Activated effector memory CD4-positive, alpha-beta T cell treated with anti-CD3 and anti-CD28 coated beads, Interleukin-2, amount 50 U/mL, for 16 hours (primary cell): ENCODE measurements at regions not wholly inside any gene's neighbourhood (a gene's known extent, or its start where the extent isn't known, plus 50 kb on each side); places are given as distances from the start of the nearest gene placed in this dataset.

ENCODE experiments used
- DNase-seq: peaks from one replicate; pipeline ENCODE4 v3.0.0-alpha.2; 2020

DNA sequence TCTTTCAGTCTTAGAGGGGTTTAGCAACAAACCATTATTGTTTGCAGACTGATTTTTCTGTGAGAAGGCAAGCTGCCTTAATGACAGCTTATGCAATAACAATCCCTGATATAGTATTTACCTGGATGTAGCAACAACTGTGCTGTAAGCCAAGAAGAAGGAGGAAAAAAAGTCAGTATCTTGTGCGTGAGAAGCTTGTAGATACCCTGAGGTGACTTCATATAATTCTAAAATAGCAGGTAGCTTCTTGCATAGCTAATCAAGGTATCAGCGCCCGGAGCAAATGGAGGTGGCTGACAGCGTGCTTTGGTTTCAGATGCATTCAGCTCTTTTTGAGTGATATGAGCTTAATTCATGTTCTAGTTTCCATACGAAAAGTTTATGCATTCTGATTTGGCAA lies 309.8 kb downstream of the KLF5 start:
- no peak for DNase-seq

DNA sequence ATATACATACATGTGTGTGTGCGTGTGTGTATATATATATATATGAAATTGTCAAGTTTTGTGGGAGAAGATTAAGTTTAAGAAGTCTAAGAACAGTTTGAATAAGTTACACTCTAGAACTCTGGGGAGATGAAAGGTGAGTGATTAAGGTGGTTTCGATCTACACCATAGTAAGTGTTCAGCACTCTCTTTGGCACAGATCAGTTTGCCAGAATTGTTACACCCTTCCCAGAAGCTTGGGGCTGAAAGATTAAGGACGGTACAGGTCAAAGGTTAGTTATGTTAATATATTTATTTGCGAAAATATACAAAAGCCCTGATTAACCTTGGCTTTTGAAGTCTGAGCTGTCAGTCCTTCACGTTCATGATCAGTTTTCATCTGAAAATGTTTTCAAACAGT lies 309.1 kb downstream of the KLF5 start:
- no peak for DNase-seq

DNA sequence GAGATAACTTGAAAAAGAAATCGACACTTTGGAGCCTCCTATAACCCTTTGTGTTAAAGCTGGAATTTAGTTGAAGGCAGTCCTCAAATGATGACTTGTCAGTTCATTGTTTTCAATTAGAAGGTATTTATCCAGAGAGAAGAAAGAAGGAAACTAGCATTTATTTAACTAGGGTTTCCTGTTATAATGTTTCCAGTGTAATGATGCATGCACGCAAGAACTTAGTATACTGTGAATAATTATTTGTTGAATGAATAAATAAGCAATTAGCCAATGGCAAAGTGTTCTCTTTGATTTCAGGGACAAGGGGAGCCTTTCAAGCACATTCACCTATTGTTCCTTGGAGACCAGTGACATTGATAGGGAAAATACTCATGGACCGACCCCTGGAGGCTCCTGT lies 307.4 kb downstream of the KLF5 start:
- DNase-seq: no peak

DNA sequence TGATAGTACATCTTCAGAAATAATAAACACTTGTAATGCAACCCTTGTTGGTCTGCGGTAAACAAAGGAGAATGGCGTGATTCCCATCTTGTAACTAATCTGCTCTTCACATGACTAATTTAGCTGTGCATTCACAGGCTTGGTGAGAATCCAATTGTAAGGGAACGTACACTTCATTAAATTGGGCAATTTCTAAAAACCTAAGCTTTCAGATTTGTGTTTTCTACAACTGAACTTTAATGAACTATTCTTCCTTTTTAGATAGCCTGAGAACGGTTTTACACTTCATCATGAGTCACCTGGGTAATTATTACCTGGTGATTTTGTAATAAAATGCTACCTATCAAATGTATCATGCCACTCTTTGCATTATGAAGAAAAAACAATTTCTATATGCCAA lies 306.9 kb downstream of the KLF5 start:
- no peak for DNase-seq

DNA sequence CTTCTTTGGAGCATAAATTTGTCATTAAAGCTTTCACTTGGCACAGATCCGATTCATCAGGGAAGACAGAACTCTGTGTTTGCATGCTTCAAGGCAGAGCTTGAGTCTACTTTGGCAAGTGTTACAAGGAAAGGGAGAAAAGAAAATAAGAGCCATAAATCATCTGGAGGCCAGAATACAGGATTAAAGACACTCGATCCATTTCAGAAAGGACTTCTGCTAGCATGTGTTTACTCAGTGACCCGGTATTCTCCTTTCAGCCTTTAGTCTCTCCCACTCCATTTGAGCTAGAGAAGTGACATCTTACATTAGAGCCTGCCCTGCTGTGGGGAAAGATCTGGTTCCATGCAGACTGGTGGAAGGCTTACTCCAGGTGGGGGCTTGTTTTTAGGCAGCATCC lies 306.4 kb downstream of the KLF5 start:
- no peak for DNase-seq

DNA sequence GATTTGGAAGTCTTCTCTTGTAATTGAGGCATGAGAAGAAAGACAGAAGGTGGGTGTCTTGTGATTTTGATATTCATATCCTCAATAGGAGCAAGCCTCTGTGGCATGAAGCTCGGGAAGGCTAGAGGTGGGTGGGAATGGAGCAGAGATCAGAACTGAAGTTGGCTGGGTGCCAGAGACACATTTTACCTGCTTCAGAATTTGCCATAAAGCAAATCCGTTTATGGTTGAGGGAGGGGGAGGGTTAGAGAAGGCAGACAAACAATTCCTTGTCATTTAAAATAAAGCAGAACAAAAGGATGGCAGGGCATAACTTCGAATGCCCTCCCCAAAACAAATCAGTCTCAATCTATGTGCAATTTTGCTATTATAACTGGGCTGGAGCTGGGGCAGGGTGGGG lies 305.9 kb downstream of the KLF5 start:
- DNase-seq: no peak

DNA sequence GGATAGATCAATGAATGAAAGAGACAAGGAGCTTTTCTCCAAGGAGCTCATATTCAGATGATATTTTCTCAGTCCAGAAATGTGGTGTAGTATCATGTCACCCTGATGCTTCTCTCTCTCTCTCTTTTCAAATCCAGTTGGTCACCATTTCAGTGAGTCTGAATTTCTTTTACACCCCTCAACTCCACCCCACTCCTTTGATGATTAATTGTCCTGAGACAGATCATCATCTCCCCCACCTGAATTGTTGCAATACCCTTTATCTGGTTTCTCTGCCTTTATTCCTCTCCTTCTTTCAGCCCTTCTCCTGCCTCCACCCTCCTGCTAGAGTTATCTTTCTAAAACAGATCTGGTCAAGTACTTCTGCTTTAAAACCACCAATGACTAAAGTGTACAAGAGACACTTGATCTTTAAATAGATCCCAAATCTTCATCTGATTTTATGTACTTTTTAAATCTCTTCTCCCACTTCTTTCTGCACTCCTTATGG lies 299.8 kb downstream of the KLF5 start:
- DNase-seq: no peak

DNA sequence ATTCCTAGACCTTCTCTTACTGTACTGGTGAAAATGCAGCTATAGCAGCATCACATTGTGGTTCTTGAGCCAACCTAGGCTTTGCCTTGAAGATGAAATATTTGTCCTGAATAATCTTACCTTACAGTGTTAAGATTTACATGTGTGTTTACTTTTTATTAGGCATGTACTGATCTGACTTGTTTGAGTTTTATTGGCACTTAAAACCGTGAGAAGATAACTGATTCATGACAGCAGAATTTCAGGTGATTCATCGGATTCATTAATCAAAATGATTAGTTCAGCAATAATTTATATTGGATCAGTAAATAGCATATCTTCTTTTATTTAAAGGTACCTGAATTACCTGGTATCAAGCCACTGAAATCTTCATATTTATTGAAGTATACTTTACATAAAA lies 296.3 kb downstream of the KLF5 start:
- no peak for DNase-seq

DNA sequence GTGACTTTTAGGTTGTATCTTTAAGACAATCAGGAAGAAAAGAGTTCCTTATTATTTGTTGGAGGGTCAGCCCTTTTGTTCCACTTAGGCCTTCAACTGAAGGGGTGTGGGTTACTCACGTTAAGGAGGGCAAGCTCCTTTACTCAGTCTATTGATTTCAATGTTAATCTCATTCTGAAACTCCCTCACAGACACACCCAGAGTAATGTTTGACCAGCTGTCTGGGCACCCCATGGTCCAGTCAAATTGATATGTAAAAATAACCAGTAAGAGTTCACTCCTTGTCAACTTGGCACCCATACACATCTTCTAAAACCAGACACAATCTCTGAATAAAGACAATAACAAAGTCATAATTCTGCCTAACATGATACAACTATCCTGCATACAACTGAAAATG lies 292.9 kb downstream of the KLF5 start:
- no peak for DNase-seq

DNA sequence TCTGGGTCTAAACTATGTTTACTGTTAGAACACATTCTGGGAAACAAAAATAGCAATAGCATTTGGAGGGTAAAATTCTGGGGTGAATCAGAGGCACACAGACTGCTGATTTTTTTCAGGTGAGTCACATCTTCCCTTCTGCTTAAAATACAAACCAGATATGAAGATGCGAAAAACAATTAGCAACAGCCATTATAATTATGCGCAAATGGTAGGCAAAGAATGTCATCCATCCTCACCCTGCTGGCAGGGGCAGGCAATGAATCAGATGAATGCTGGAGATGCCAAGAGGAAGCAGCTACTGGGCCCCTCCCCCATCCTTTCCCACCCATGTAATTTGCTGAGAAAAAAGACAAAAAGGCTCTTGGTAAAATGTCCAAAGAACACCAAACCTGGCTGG lies 282.9 kb downstream of the KLF5 start:
- no peak for DNase-seq

DNA sequence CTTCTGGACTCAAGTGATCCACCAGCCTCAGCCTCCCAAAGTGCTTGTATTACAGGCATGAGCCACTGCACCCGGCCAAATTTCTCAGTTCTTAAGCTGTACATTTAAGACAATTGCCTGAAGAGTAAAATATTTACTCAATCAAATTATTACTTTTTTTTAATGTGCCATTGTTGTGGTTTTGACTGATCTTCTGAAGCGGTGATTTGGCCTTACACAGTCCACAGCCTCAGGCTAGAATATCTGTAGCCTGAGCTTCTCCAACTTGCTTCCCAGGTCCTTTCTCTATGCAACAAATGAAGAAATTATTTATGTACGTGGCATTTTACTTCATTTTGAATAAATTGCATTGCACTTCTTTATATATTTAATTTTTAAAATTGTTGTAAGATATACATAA lies 281.3 kb downstream of the KLF5 start:
- DNase-seq: no peak

DNA sequence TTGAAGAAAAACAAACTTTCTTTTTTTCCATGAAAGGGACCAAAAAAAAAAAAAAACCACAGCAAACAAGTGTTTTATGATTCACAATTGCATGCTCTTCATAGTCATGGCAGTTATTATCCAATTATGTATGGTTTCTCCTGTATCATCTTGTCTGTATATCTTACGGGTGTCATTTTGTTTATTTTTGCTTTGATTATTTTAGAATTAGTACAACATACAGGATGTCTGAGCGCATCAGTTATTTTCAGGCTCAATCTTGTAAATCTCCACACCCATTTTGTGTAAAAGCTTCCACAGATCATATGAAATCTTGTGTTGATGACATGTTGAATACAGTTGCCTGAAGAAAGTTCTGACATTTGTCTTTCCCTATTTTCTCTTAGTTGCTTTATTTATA lies 280.3 kb downstream of the KLF5 start:
- no peak for DNase-seq

DNA sequence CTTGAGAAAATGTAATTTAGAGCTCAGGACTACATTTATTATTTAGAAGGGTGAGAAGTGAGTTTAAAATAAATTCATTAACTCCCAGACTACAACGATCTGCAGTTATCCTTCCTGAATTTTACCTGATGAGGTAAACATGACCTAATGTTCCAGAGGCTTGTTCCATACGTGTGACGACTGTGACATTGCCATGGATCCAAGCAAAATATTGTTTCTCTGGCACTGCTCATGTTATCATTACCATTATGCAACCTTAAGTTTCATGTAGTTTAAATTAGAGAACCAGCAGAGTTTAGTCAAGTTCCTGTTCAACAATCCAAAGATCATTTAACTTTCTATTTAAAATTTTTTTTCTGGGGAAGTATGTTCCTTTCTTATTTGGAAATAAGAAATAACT lies 279.6 kb downstream of the KLF5 start:
- DNase-seq: no peak

DNA sequence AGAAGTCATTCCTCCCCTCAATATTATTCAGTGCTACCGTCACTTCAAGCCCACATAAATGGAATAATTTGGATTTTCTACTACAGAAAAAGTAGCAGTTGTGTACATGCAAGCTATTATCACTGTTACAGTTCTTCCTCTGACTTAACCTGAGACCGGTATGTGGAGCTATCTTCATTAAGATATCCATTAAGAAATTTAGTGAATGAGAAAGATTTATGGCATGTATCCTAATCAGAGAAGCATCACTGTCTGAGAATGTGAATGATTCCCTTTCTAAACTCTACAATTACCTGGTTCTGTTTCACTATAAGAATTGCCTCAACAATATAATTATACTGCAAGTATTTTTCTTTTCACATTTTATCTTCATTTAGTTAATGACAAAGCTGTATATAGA lies 278.7 kb downstream of the KLF5 start:
- no peak for DNase-seq

DNA sequence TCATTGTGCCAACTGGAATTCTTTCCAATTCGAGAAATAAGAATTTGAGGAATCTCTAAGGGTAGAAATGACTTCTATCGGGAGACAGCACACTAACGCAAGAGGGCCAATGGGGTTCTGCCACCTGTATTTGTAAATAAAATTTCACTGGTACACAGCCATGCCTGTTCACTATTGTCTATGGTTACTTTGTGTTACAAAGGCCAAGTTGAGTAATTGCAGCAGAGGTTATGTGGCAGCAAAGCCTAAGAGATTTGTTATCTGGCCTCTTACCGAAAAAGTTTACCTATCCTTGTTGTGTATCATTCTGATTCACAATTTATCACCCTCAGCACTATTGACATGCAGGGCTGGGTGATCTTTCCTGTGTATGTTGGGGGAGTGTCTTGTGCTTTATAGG lies 278.0 kb downstream of the KLF5 start:
- DNase-seq: no peak

DNA sequence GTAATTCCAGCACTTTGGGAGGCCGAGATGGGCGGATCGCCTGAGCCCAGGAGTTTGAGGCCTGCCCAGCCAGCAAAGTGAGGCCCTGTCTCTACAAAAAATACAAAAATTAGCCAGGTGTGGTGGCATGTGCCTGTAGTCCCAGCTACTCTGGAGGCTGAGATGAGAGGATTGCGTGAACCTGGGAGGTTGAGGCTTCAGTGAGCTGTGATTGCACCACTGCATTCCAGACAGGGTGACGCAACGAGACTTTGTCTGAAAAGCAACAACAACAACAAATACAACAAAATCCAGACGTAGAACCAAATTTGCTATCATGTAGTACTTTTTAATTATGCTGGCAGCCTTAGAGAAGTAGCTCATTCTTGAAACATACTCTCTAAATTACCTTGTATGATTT lies 277.1 kb downstream of the KLF5 start:
- DNase-seq: no peak

DNA sequence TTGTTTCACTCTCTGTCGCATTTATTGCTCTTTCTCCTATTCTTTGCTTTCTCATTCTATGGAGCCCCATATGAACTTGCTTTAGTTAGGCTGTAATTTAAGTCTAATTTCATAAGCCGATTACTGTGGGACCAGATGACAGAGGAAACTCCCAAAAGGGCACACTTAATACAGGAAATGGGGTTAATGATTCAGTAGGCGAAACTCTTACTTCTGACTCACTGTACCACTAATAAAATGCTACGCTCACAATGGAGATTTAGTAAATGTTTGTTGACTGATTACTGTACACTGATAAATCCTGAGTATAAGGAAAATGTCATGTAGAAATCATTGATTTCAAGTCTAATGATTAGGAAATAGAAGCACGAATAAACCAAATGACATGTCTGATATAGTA lies 276.4 kb downstream of the KLF5 start:
- no peak for DNase-seq

DNA sequence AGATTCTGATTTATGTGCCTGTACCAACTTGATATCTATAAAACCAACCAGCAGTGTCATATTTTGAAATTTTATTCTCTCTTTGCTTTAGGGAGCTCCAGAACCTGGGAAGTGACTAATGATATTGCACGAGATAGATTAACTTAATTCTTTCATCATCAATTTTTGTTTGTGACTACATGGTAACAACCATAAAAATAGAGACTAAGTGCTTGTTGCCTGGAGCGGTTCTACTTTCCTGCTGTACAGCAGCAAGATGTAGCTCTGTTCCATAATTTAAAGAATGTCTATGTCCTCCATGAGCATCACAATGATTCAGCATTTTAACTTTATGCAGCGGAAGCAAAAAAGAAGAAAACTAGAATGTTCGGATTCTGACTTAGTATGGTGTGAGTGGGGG lies 275.6 kb downstream of the KLF5 start:
- DNase-seq: no peak

DNA sequence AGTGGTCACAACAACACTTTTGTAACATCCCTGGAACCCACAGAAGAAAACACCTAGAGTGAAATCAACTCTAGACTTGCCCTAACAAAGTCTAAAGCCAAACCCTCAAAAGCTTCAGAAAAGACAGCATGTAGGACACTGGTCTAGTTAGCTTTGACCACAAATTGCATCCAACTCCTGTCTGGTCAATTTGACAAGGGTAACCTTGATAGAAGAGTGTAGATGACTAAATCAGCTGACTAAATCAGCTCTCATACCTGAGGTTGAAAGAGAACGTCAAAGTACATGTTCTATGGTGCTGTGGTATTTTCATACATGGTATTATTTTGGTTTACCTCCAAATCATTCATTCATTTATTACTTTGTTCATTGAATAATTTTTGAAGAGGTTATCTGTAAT lies 272.8 kb downstream of the KLF5 start:
- no peak for DNase-seq

DNA sequence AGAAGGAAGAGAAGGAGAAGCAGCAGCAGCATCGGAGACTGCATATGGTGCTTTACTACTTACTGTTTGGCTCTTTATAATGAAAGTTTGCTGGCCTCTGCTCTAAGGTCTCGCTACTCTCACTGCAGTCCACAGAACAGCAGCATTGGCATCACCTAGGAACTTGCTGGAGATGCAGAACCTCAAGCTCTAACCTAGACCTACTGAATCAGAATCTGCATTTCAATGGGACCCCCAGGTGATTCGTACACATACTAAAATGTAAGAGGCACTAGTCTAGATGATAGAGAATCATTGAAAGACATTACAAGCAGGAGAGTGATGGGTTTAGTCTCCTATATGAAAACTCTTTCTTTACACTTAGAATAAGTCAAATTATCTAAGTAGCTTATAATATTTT lies 270.6 kb downstream of the KLF5 start:
- DNase-seq: no peak

DNA sequence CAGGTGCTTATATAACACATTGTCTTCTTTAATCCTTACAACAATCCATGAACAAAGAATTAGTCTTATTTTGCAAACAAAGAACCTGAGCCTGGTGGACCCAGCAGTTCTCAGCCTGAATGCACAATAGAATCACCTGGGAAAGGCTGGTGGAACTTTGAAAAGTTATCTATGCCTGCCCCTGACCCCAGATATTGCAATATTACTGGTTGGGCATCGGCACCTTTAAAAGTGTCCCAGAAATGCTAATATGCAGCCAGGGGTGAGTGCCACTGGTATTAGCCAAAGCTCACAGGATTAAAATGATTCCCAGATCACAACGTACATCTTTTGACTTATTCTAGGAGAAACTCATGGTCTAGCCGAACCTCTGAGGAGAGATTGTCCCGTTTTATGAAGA lies 268.8 kb downstream of the KLF5 start:
- DNase-seq: no peak

DNA sequence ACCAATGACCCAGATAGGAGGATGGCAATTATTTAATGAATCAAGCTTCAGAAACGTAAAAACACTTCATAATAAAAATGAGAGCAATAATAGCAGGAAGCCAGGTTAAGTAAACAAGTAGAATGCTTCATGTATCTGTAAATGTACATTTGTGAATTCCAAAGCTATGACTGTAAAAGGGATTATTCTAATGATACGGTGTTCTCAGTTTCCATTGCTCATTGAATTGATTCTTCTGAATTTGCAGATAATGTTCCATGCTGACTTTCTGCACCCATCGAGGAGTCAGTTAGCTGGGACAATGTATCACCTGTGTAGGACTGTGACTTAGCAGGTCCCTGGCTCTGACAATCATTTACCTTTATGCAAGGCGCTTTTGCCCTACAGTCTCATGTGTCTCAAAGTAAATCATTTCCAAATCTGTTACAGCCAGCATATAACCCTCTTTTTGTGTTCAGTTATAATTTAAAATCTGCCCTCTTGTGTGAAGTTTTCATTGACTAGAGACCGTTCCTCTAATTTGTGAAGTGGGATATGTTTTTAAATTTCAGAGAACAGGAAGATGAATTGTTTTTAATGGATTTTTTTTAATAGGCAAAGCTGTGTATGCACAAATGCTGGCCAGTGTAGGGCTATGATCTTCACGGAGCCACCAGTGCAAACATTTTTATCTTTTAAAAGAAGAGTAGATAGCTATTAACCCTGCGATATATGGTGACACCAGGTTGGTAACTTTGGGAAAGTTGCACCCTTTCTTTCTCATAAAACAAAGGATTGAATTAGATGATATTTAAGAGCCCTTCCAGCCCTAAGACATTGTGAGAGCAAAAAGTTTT lies 267.1 kb downstream of the KLF5 start:
- DNase-seq: no peak

DNA sequence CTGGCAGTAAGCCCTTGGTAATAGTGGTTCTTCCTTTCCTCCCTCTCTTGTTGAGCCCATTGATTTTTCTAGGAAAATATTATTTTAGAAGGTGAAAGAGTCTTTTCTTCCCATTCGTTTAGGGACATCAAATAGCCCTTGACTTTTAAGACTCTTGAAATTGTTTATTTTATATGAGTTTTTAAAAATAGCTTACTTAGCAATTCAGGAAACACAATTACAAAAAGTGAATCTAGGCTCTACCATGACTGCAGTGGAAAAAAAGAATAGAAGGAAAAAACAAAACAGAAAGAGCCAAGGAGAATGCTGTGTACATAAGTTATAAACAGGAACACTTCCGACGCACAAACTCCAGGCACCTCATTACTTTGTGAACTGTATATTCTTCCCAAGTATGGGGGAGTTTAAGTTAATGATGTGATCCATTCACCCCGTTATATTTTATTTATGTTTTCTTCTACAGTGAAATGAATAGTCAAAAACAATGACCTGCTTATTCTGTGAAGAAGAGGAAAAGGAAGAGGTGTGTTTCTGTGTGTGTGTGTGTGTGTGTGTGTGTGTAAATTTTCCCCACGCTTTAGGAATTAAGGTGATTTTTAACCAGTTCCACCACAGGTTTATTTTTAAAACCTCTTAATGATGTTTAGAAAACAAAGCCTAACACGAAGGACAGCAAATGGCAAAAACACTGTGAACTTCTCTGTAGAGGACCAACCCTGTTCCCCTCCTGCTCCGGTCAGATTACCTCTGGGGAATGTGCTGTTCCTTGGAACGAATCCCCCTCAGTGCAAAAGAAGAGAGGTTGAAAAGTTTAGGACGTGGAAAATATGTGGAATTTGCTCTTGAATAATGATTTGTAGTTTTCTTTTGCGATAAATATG lies 266.3 kb downstream of the KLF5 start:
- DNase-seq: no peak

DNA sequence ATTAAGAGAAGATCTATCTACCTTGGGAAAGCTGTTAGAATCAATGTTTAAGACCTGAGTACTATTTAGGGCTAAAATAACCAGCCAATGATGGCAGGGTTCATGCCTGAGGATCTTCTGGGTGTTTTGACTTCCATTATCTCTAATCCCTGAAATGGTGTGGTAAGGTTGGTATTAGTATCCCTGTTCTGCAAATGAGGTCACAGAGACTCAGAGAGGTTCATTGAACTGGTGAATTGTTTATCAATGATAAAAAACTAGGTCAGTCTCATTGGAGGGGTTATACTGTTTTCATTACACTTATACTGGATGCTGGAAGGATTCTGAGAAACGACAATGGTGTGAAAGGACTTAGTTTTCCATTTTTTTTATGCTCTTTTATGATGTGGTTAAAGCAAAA lies 264.8 kb downstream of the KLF5 start:
- DNase-seq: no peak
